ENCODE measurements at regions not wholly inside any gene's neighbourhood (a gene's known extent, or its start where the extent isn't known, plus 50 kb on each side); places are given as distances from the start of the nearest gene placed in this dataset.

GRCh38 chr5:34578962-34579361 is 77.2 kb upstream of the RAI14 start:
- Histone ChIP-seq H3K9me3 (no peaks in the 10 kb centered on the region), H3K4me1 (no peaks in the 10 kb centered on the region), H3K4me3 (no peak overlapping the region), H3K27me3 (ENCODE audit: low read depth) (peaks cover 29% of the 10 kb centered on the region), H3K36me3 (replicated peaks) (no peaks in the 10 kb centered on the region)
- in situ Hi-C loops (cut with MboI; ENCODE audit: low sequenced_read_pairs) = no loop called here
- no peak for DNase-seq (ENCODE audit: low spot score in 2 of 2)

GRCh38 chr5:34580983-34581382 is 75.1 kb upstream of the RAI14 start:
- Histone ChIP-seq H3K27me3 (ENCODE audit: low read depth) (peaks cover 35% of the 10 kb centered on the region), H3K36me3 (replicated peaks) (no peaks in the 10 kb centered on the region), H3K4me3 (no peak overlapping the region), H3K9me3 (no peaks in the 10 kb centered on the region), H3K4me1 (no peaks in the 10 kb centered on the region)
- peak in 1 of 2 experiments; percentile 15 for DNase-seq (ENCODE audit: low spot score in 2 of 2)
- in situ Hi-C loops (cut with MboI; ENCODE audit: low sequenced_read_pairs) = no loop called here

GRCh38 chr5:34582371-34582770 is 73.8 kb upstream of the RAI14 start:
- H3K9me3 ChIP-seq = no peaks in the 10 kb centered on the region
- no peaks in the 10 kb centered on the region for H3K36me3 ChIP-seq (replicated peaks)
- H3K4me1 ChIP-seq = no peaks in the 10 kb centered on the region
- peaks cover 40% of the 10 kb centered on the region for H3K27me3 ChIP-seq (ENCODE audit: low read depth)
- no peak for DNase-seq (ENCODE audit: low spot score in 2 of 2)
- in situ Hi-C loops (cut with MboI; ENCODE audit: low sequenced_read_pairs) = no loop called here
- no peak overlapping the region for H3K4me3 ChIP-seq

GRCh38 chr5:34583167-34583566 is 73.0 kb upstream of the RAI14 start:
- H3K4me1 ChIP-seq = no peaks in the 10 kb centered on the region
- no peaks in the 10 kb centered on the region for H3K9me3 ChIP-seq
- no peaks in the 10 kb centered on the region for H3K36me3 ChIP-seq (replicated peaks)
- in situ Hi-C loops (cut with MboI; ENCODE audit: low sequenced_read_pairs) = no loop called here
- no peak overlapping the region for H3K4me3 ChIP-seq
- DNase-seq (ENCODE audit: low spot score in 2 of 2) = no peak
- H3K27me3 ChIP-seq (ENCODE audit: low read depth) = peaks cover 40% of the 10 kb centered on the region

- no peak overlapping the region for H3K4me3 ChIP-seq
- no peak for DNase-seq (ENCODE audit: low spot score in 2 of 2)
Measured at GRCh38 chr5:34584165-34584564, 72.0 kb upstream of the RAI14 start.

GRCh38 chr5:34585601-34586104 is 70.5 kb upstream of the RAI14 start:
- DNase-seq (ENCODE audit: low spot score in 2 of 2) = no peak
- in situ Hi-C loops (cut with MboI; ENCODE audit: low sequenced_read_pairs) = no loop called here
- H3K4me3 ChIP-seq = no peak overlapping the region

More at GRCh38 chr5:34584165-34584564, 72.0 kb upstream of the RAI14 start:
- no peaks in the 10 kb centered on the region for H3K36me3 ChIP-seq (replicated peaks)
- H3K9me3 ChIP-seq = no peaks in the 10 kb centered on the region
- no peaks in the 10 kb centered on the region for H3K4me1 ChIP-seq
- peaks cover 40% of the 10 kb centered on the region for H3K27me3 ChIP-seq (ENCODE audit: low read depth)
- in situ Hi-C loops (cut with MboI; ENCODE audit: low sequenced_read_pairs) = no loop called here

GRCh38 chr5:34586117-34586885 is 69.8 kb upstream of the RAI14 start:
- no peak for DNase-seq (ENCODE audit: low spot score in 2 of 2)
- peaks cover 40% of the 10 kb centered on the region for H3K27me3 ChIP-seq (ENCODE audit: low read depth)
- no peaks in the 10 kb centered on the region for H3K36me3 ChIP-seq (replicated peaks)
- no peaks in the 10 kb centered on the region for H3K4me1 ChIP-seq
- no peak overlapping the region for H3K4me3 ChIP-seq
- H3K9me3 ChIP-seq = no peaks in the 10 kb centered on the region
- in situ Hi-C loops (cut with MboI; ENCODE audit: low sequenced_read_pairs) = no loop called here

More at GRCh38 chr5:34585601-34586104, 70.5 kb upstream of the RAI14 start:
- peaks cover 40% of the 10 kb centered on the region for H3K27me3 ChIP-seq (ENCODE audit: low read depth)
- no peaks in the 10 kb centered on the region for H3K36me3 ChIP-seq (replicated peaks)
- no peaks in the 10 kb centered on the region for H3K4me1 ChIP-seq
- H3K9me3 ChIP-seq = no peaks in the 10 kb centered on the region

- Histone ChIP-seq H3K4me3 (no peak overlapping the region), H3K4me1 (no peaks in the 10 kb centered on the region), H3K9me3 (no peaks in the 10 kb centered on the region), H3K27me3 (ENCODE audit: low read depth) (peaks cover 35% of the 10 kb centered on the region), H3K36me3 (replicated peaks) (no peaks in the 10 kb centered on the region)
- DNase-seq (ENCODE audit: low spot score in 2 of 2) = no peak
- in situ Hi-C loops (cut with MboI; ENCODE audit: low sequenced_read_pairs) = no loop called here
Measured at GRCh38 chr5:34587355-34588241, 68.5 kb upstream of the RAI14 start.

GRCh38 chr5:34589832-34590231 is 66.3 kb upstream of the RAI14 start:
- DNase-seq (ENCODE audit: low spot score in 2 of 2) = no peak
- in situ Hi-C loops (cut with MboI; ENCODE audit: low sequenced_read_pairs) = no loop called here
- H3K4me1 ChIP-seq = no peaks in the 10 kb centered on the region
- no peaks in the 10 kb centered on the region for H3K9me3 ChIP-seq
- no peak overlapping the region for H3K4me3 ChIP-seq
- no peaks in the 10 kb centered on the region for H3K36me3 ChIP-seq (replicated peaks)
- peaks cover 18% of the 10 kb centered on the region; the same call in 1 of the 2 replicates for H3K27me3 ChIP-seq (ENCODE audit: low read depth)

- Histone ChIP-seq H3K4me3 (no peak overlapping the region), H3K4me1 (no peaks in the 10 kb centered on the region), H3K27me3 (ENCODE audit: low read depth) (0 out of 2 replicates have a peak, but pooled peaks cover 6% of the 10 kb centered on the region), H3K9me3 (no peaks in the 10 kb centered on the region), H3K36me3 (replicated peaks) (no peaks in the 10 kb centered on the region)
- in situ Hi-C loops (cut with MboI; ENCODE audit: low sequenced_read_pairs) = no loop called here
- no peak for DNase-seq (ENCODE audit: low spot score in 2 of 2)
Measured at GRCh38 chr5:34591723-34592122, 64.4 kb upstream of the RAI14 start.

GRCh38 chr5:34597034-34598027 is 58.8 kb upstream of the RAI14 start:
- no peaks in the 10 kb centered on the region for H3K4me1 ChIP-seq
- in situ Hi-C loops (cut with MboI; ENCODE audit: low sequenced_read_pairs) = no loop called here

GRCh38 chr5:34598177-34598794 is 57.8 kb upstream of the RAI14 start:
- no peak for DNase-seq (ENCODE audit: low spot score in 2 of 2)
- in situ Hi-C loops (cut with MboI; ENCODE audit: low sequenced_read_pairs) = no loop called here
- no peaks in the 10 kb centered on the region for H3K4me1 ChIP-seq

More at GRCh38 chr5:34597034-34598027, 58.8 kb upstream of the RAI14 start:
- H3K27me3 ChIP-seq (ENCODE audit: low read depth) = peaks cover 9% of the 10 kb centered on the region
- no peaks in the 10 kb centered on the region for H3K9me3 ChIP-seq
- no peak overlapping the region for H3K4me3 ChIP-seq
- no peak for DNase-seq (ENCODE audit: low spot score in 2 of 2)
- H3K36me3 ChIP-seq (replicated peaks) = no peaks in the 10 kb centered on the region

More at GRCh38 chr5:34598177-34598794, 57.8 kb upstream of the RAI14 start:
- peaks cover 9% of the 10 kb centered on the region for H3K27me3 ChIP-seq (ENCODE audit: low read depth)
- H3K36me3 ChIP-seq (replicated peaks) = no peaks in the 10 kb centered on the region
- no peaks in the 10 kb centered on the region for H3K9me3 ChIP-seq
- H3K4me3 ChIP-seq = no peak overlapping the region
